CD4-positive, alpha-beta T cell (primary cell): ENCODE measurements at regions not wholly inside any gene's neighbourhood (a gene's known extent, or its start where the extent isn't known, plus 50 kb on each side); places are given as distances from the start of the nearest gene placed in this dataset.
"Not testable (repeated sequence)": the region's sequence is repeated elsewhere in the genome, so short reads cannot be mapped to it uniquely, and the experiment has no call there.

Experiments used
- ATAC-seq: fragments of 200-7000 bp; cut with Tn5 transposase; one replicate; pipeline ENCODE4 v1.10.0; 2022; ENCODE audit warnings: mild to moderate bottlenecking; ENCODE audit not compliant: poor library complexity
- CTCF ChIA-PET: fragments of 350-600 bp; sonication (Branson Sonifier 250); formaldehyde crosslinking; loops from one replicate; lab custom pipeline; 2021; ENCODE audit warnings: antibody characterized with exemption, inconsistent platforms; lab: Charles Lee
- POLR2A ChIA-PET: fragments of 350-600 bp; sonication (Branson Sonifier 250); formaldehyde crosslinking; loops from one replicate; lab custom pipeline; 2021; ENCODE audit warnings: antibody characterized with exemption, inconsistent platforms; lab: Charles Lee
- DNase-seq, 14 experiments: peaks; one replicate each; pipeline ENCODE4 v3.0.0-alpha.2; 2013 to 2020; ENCODE audit warnings: mixed read lengths in 2 of 14
- H3K27ac ChIP-seq, 2 donors: one replicate each; pipeline versions ENCODE4 v1.5.1 to v1.7.0; 2013; ENCODE audit warnings: low read length in 2 of 2, low read depth in 1 of 2, mild to moderate bottlenecking in 1 of 2
- H3K27me3 ChIP-seq, 2 experiments: 1 replicate in 1 of 2; 2 replicates in 1 of 2; pipeline versions ENCODE4 v1.6.1 to v1.7.0; 2013; ENCODE audit warnings: low read length in 2 of 2, control low read depth in 1 of 2, mild to moderate bottlenecking in 1 of 2, moderate library complexity in 1 of 2; ENCODE audit not compliant: insufficient read depth in 2 of 2, control insufficient read depth in 1 of 2
- H3K36me3 ChIP-seq: one replicate; pipeline ENCODE4 v1.6.1; 2013; ENCODE audit warnings: low read length, control low read depth; ENCODE audit not compliant: insufficient read depth
- H3K4me1 ChIP-seq: one replicate; pipeline ENCODE4 v1.6.1; 2013; ENCODE audit warnings: low read length, control low read depth; ENCODE audit not compliant: insufficient read depth
- H3K4me3 ChIP-seq: one replicate; pipeline ENCODE4 v1.5.1; 2013; ENCODE audit warnings: mild to moderate bottlenecking, low read length, moderate library complexity
- H3K9me3 ChIP-seq, 2 experiments: 1 replicate in 1 of 2; 2 replicates in 1 of 2; pipeline versions ENCODE4 v1.6.1 to v1.7.0; 2013; ENCODE audit warnings: low read length in 2 of 2, mild to moderate bottlenecking in 2 of 2, control low read depth in 1 of 2, moderate library complexity in 1 of 2; ENCODE audit not compliant: control insufficient read depth in 1 of 2, insufficient read depth in 1 of 2
- H3K27ac Mint-ChIP-seq: one replicate; pipeline ENCODE4 v1.8.0; 2020; ENCODE audit warnings: mixed read lengths
- H3K27me3 Mint-ChIP-seq: one replicate; pipeline ENCODE4 v1.8.0; 2021; ENCODE audit warnings: mixed read lengths
- H3K36me3 Mint-ChIP-seq: one replicate; pipeline ENCODE4 v1.8.0; 2021; ENCODE audit warnings: low read depth, mixed read lengths
- H3K4me1 Mint-ChIP-seq: one replicate; pipeline ENCODE4 v1.8.0; 2021; ENCODE audit warnings: low read depth, mixed read lengths
- H3K4me3 Mint-ChIP-seq: one replicate; pipeline ENCODE4 v1.8.0; 2020; ENCODE audit warnings: mild to moderate bottlenecking, mixed read lengths
- H3K9me3 Mint-ChIP-seq: one replicate; pipeline ENCODE4 v1.8.0; 2020; ENCODE audit warnings: mixed read lengths
- CTCF ChIP-seq: fragments of 200-600 bp; IDR thresholded peaks from one replicate; pipeline ENCODE4 v1.8.0; 2022; ENCODE audit warnings: antibody characterized with exemption, mild to moderate bottlenecking
- intact Hi-C, 2 experiments: fragments of 100-400 bp; cut with DNase I in 1 of 2; cut with micrococcal nuclease in 1 of 2; formaldehyde crosslinking; loops; one replicate each; pipeline versions ENCODE4 v1.15.1 to v1.9.0; 2023 to 2025; cut with DNase I, micrococcal nuclease

GRCh38 chr4:110412354-110413065 lies 63.4 kb upstream of the ENPEP start:
- intact Hi-C loops: no loop called here
- no peak overlapping the region for H3K4me3 Mint-ChIP-seq
- peaks cover 26% of the 10 kb centered on the region for H3K27me3 Mint-ChIP-seq
- Histone ChIP-seq H3K36me3 (no peaks in the 10 kb centered on the region), H3K9me3 (no peaks in the 10 kb centered on the region), H3K4me3 (no peak overlapping the region), H3K27me3 (peaks cover 2 to 5% of the 10 kb centered on the region in 2 experiments), H3K27ac (no peak overlapping the region), H3K4me1 (no peaks in the 10 kb centered on the region)
- H3K27ac Mint-ChIP-seq: no peak overlapping the region
- H3K9me3 Mint-ChIP-seq: no peaks in the 10 kb centered on the region
- CTCF ChIA-PET: no interaction called here
- POLR2A ChIA-PET: no interaction called here
- TF ChIP-seq CTCF: no peak
- ATAC-seq (no peak), DNase-seq (no peak)
- no peaks in the 10 kb centered on the region for H3K4me1 Mint-ChIP-seq
- H3K36me3 Mint-ChIP-seq: no peaks in the 10 kb centered on the region

GRCh38 chr4:110411574-110412011 lies 64.4 kb upstream of the ENPEP start:
- POLR2A ChIA-PET: no interaction called here
- Histone ChIP-seq H3K27ac (no peak overlapping the region), H3K4me1 (no peaks in the 10 kb centered on the region), H3K4me3 (no peak overlapping the region), H3K9me3 (no peaks in the 10 kb centered on the region), H3K36me3 (no peaks in the 10 kb centered on the region), H3K27me3 (peaks cover 2 to 5% of the 10 kb centered on the region in 2 experiments)
- Mint-ChIP-seq H3K9me3 (no peaks in the 10 kb centered on the region), H3K4me1 (no peaks in the 10 kb centered on the region), H3K27ac (no peak overlapping the region), H3K36me3 (no peaks in the 10 kb centered on the region), H3K27me3 (peaks cover 23% of the 10 kb centered on the region), H3K4me3 (no peak overlapping the region)
- CTCF ChIA-PET: no interaction called here
- TF ChIP-seq CTCF: no peak
- intact Hi-C loops: no loop called here
- DNase-seq (no peak), ATAC-seq (no peak)

- H3K9me3 ChIP-seq, CTCF ChIA-PET, ATAC-seq, intact Hi-C loops, H3K4me3 ChIP-seq, H3K36me3 Mint-ChIP-seq, H3K36me3 ChIP-seq, DNase-seq, H3K4me1 Mint-ChIP-seq, H3K4me1 ChIP-seq, H3K27ac ChIP-seq, H3K9me3 Mint-ChIP-seq, POLR2A ChIA-PET, H3K4me3 Mint-ChIP-seq, H3K27me3 ChIP-seq, H3K27ac Mint-ChIP-seq: not testable (repeated sequence)
- peaks cover 23% of the 10 kb centered on the region for H3K27me3 Mint-ChIP-seq
Observed at GRCh38 chr4:110410853-110411573, 64.9 kb upstream of the ENPEP start.
